Activated B cell treated with CpG ODN at 0.5 μM for 24 hours (primary cell): ENCODE measurements at regions not wholly inside any gene's neighbourhood (a gene's known extent, or its start where the extent isn't known, plus 50 kb on each side); places are given as distances from the start of the nearest gene placed in this dataset.

Source experiments
- ATAC-seq: fragments of 200-7000 bp; cut with Tn5 transposase; one replicate; pipeline ENCODE4 v1.10.0; 2021; ENCODE audit warnings: low read depth, mild to moderate bottlenecking, moderate library complexity
- CTCF ChIA-PET: fragments of 350-600 bp; sonication (Branson Sonifier 250); formaldehyde crosslinking; loops from one replicate; lab custom pipeline; 2021; ENCODE audit warnings: antibody characterized with exemption; lab: Charles Lee
- POLR2A ChIA-PET: fragments of 350-600 bp; sonication (Branson Sonifier 250); formaldehyde crosslinking; loops from one replicate; lab custom pipeline; 2021; ENCODE audit warnings: antibody characterized with exemption; lab: Charles Lee
- DNase-seq: peaks from one replicate; pipeline ENCODE4 v3.0.0; 2022
- H3K27ac Mint-ChIP-seq: one replicate; pipeline ENCODE4 v1.8.0; 2020; ENCODE audit warnings: mixed read lengths
- H3K27me3 Mint-ChIP-seq: one replicate; pipeline ENCODE4 v1.8.0; 2021; ENCODE audit warnings: mixed read lengths
- H3K36me3 Mint-ChIP-seq: one replicate; pipeline ENCODE4 v1.8.0; 2021; ENCODE audit warnings: low read depth, mixed read lengths
- H3K4me1 Mint-ChIP-seq: one replicate; pipeline ENCODE4 v1.8.0; 2021; ENCODE audit warnings: mixed read lengths
- H3K4me3 Mint-ChIP-seq: one replicate; pipeline ENCODE4 v1.8.0; 2020; ENCODE audit warnings: mild to moderate bottlenecking, mixed read lengths
- H3K9me3 Mint-ChIP-seq: one replicate; pipeline ENCODE4 v1.8.0; 2020; ENCODE audit warnings: mixed read lengths
- intact Hi-C: fragments of 100-400 bp; cut with micrococcal nuclease; formaldehyde crosslinking; loops from one replicate; pipeline ENCODE4 v1.15.1; 2024
- TF ChIP-seq, protein P1 (sequence below): fragments of 200-600 bp; IDR thresholded peaks from one replicate; pipeline ENCODE4 v1.8.0; 2022; ENCODE audit warnings: antibody characterized with exemption, mild to moderate bottlenecking

DNA sequence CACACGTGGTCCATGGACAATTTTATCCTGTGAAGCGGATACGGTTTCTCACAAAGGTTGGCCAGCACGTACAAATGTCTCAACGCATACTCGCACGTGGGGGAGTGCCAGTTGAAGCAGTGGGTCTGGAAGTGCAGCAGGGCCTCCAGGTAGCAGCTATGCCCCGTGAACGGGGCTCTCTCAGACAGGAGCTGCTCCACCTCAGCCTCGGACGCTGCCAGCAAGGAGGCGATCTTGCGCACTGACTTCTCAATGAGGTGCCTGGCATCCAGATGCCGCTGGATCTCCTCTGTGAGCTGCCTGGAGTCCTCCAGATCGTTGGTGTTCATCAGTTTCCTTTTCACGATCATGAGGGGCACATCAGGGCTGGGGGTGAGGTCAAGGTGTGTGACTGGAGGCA lies 2272.0 kb downstream of the PCDH9 start:
- POLR2A ChIA-PET: no interaction called here
- no peak for DNase-seq

DNA sequence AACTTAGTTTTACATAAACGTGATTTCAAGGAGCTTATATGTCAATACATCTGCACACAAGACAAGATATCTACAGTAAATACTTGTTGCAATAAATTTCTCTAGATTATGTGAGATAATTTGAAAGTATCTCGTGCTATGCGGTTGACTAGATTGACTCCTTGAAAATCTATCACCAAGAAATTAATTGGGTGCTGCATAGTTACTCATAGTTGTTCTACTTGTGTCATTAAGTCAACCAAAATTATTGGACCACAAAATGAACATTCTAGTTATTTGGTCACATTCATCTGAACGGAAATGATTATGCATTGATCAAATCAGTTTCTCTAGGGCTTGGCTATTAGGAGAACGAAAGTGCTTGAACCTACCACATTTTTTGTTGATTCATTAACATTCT lies 2291.5 kb downstream of the PCDH9 start:
- POLR2A ChIA-PET: no interaction called here
- Mint-ChIP-seq H3K27ac (no peak overlapping the region), H3K36me3 (no peaks in the 10 kb centered on the region), H3K4me1 (no peaks in the 10 kb centered on the region), H3K9me3 (peaks cover 3% of the 10 kb centered on the region), H3K4me3 (no peak overlapping the region), H3K27me3 (no peaks in the 10 kb centered on the region)
- intact Hi-C loops: no loop called here
- DNase-seq (no peak), ATAC-seq (no peak)
- CTCF ChIA-PET: no interaction called here
- TF ChIP-seq, protein P1, sequence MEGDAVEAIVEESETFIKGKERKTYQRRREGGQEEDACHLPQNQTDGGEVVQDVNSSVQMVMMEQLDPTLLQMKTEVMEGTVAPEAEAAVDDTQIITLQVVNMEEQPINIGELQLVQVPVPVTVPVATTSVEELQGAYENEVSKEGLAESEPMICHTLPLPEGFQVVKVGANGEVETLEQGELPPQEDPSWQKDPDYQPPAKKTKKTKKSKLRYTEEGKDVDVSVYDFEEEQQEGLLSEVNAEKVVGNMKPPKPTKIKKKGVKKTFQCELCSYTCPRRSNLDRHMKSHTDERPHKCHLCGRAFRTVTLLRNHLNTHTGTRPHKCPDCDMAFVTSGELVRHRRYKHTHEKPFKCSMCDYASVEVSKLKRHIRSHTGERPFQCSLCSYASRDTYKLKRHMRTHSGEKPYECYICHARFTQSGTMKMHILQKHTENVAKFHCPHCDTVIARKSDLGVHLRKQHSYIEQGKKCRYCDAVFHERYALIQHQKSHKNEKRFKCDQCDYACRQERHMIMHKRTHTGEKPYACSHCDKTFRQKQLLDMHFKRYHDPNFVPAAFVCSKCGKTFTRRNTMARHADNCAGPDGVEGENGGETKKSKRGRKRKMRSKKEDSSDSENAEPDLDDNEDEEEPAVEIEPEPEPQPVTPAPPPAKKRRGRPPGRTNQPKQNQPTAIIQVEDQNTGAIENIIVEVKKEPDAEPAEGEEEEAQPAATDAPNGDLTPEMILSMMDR: no peak

More for the DNA sequence above, 2272.0 kb downstream of the PCDH9 start:
- Mint-ChIP-seq H3K27ac (no peak overlapping the region), H3K27me3 (no peaks in the 10 kb centered on the region), H3K4me1 (no peaks in the 10 kb centered on the region), H3K36me3 (no peaks in the 10 kb centered on the region), H3K4me3 (no peak overlapping the region), H3K9me3 (peaks cover 6% of the 10 kb centered on the region)
- intact Hi-C loops: no loop called here
- ATAC-seq: no peak
- TF ChIP-seq, protein P1: no peak
- CTCF ChIA-PET: no interaction called here

DNA sequence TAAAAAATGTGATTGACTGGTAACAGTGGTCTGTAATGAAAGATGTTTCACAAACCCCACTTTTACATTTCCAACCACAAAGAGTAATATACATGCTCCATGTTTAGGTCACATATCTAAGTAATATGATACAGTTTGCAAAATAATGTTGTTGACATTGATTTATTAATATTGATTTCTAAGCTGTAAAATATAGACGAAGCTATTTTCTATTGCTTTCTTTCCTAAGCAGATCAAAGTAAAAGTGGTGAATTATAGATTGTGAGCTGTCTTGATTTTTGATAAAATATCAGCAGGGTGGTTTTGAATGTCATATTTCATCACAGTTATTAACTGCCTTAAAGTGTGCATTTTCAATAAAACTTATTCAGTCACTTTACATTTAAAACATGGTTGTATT lies 2292.8 kb downstream of the PCDH9 start:
- CTCF ChIA-PET: no interaction called here
- H3K27ac Mint-ChIP-seq: no peak overlapping the region
- DNase-seq (no peak), ATAC-seq (no peak)
- no peaks in the 10 kb centered on the region for H3K4me1 Mint-ChIP-seq
- intact Hi-C loops: no loop called here
- no peak overlapping the region for H3K4me3 Mint-ChIP-seq
- no peaks in the 10 kb centered on the region for H3K27me3 Mint-ChIP-seq
- H3K9me3 Mint-ChIP-seq: peaks cover 3% of the 10 kb centered on the region
- no peaks in the 10 kb centered on the region for H3K36me3 Mint-ChIP-seq
- TF ChIP-seq, protein P1: no peak
- POLR2A ChIA-PET: no interaction called here

DNA sequence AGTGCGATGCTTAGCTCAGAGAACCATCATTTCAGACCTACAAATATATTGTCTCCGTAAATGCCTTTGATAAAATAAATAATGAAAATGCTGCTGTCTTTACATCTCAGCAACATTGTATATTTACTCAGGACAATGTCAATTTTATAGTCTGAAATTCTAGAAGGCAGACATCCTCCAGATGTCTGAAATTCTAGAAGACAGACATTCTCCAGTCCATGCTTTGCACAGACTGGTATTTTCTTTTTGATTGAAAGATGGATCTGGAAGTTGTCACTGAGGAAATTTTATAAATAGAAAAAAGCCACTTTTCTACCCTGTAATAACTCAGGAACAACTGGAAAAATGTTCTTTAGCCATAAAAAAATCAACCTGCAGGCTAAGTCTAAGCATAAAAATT lies 2293.3 kb downstream of the PCDH9 start:
- ATAC-seq (no peak), DNase-seq (no peak)
- Mint-ChIP-seq H3K4me1 (no peaks in the 10 kb centered on the region), H3K9me3 (peaks cover 3% of the 10 kb centered on the region), H3K36me3 (no peaks in the 10 kb centered on the region), H3K4me3 (no peak overlapping the region), H3K27ac (no peak overlapping the region), H3K27me3 (no peaks in the 10 kb centered on the region)
- ChIA-PET CTCF (no interaction called here), POLR2A (no interaction called here)
- TF ChIP-seq, protein P1: no peak
- intact Hi-C loops: no loop called here

DNA sequence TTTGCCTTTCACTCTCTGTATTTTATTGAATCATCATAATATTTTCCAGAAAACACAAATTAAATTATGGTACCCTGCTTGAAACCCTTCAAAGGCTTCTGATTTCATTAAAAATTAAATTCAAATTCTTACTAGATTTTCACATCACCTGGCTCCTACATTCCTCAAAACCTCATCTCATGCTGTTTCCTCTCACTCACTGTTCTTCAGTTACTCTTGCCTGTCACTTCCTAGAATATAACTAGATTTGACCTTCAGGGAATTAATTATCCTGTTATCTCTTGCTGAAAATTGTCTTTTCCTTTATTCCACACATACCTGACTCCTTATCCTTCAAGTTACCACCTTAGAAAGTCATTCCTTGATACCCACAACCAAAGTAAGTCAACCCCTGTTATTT lies 2294.7 kb downstream of the PCDH9 start:
- Mint-ChIP-seq H3K4me1 (no peaks in the 10 kb centered on the region), H3K36me3 (no peaks in the 10 kb centered on the region), H3K27me3 (no peaks in the 10 kb centered on the region), H3K4me3 (no peak overlapping the region), H3K27ac (no peak overlapping the region), H3K9me3 (no peaks in the 10 kb centered on the region)
- TF ChIP-seq, protein P1: no peak
- ChIA-PET POLR2A (no interaction called here), CTCF (no interaction called here)
- intact Hi-C loops: no loop called here
- ATAC-seq (no peak), DNase-seq (no peak)
